OCI-LY7 (cell line): ENCODE measurements at regions not wholly inside any gene's neighbourhood (a gene's known extent, or its start where the extent isn't known, plus 50 kb on each side); places are given as distances from the start of the nearest gene placed in this dataset.

ENCODE experiments used
- BruUV-seq: library from RNA; stranded (reverse); fragments of 400-500 nt; replicated peaks from 2 replicates; lab custom pipeline; 2021; lab: Mats Ljungman, UMichigan
- CTCF ChIA-PET: fragments of 300-600 bp; sonication (Branson Sonifier 250); formaldehyde crosslinking; loops from one replicate; lab custom pipeline; 2022; ENCODE audit warnings: antibody characterized with exemption; ENCODE audit not compliant: unreplicated experiment; lab: Charles Lee
- POLR2A ChIA-PET: fragments of 300-600 bp; sonication (Branson Sonifier 250); formaldehyde crosslinking; loops from one replicate; lab custom pipeline; 2022; ENCODE audit warnings: antibody characterized with exemption; lab: Charles Lee
- DNase-seq: peaks from one replicate; pipeline ENCODE4 v3.0.0-alpha.2; 2015; ENCODE audit warnings: low spot score
- H2AFZ ChIP-seq: fragments of 200-600 bp; sonication (generic), shearing (Covaris generic); 2 replicates; pipeline ENCODE4 v1.6.1; 2014; ENCODE audit warnings: mild to moderate bottlenecking, antibody characterized with exemption, low read length, moderate library complexity
- H3K27ac ChIP-seq: fragments of 200-600 bp; sonication (generic); 2 replicates; pipeline ENCODE4 v1.5.1; 2014; ENCODE audit warnings: mixed run types, low read depth, mild to moderate bottlenecking, moderate library complexity, low read length, inconsistent platforms; ENCODE audit not compliant: poor library complexity, severe bottlenecking
- H3K36me3 ChIP-seq: fragments of 200-600 bp; sonication (generic); 2 replicates; pipeline ENCODE4 v1.6.1; 2014; ENCODE audit warnings: mild to moderate bottlenecking, antibody characterized with exemption, low read length, moderate library complexity, mixed read lengths; ENCODE audit not compliant: insufficient read depth
- H3K4me1 ChIP-seq: fragments of 200-600 bp; sonication (generic); 2 replicates; pipeline ENCODE4 v1.5.1; 2014; ENCODE audit warnings: mild to moderate bottlenecking, low read length; ENCODE audit not compliant: insufficient read depth, poor library complexity, severe bottlenecking
- H3K4me2 ChIP-seq: fragments of 200-600 bp; sonication (generic); 2 replicates; pipeline ENCODE4 v1.6.1; 2014; ENCODE audit warnings: mild to moderate bottlenecking, low read length
- H3K4me3 ChIP-seq: fragments of 200-600 bp; sonication (generic); 2 replicates; pipeline ENCODE4 v1.5.1; 2014; ENCODE audit warnings: mild to moderate bottlenecking, low read depth, low read length; ENCODE audit not compliant: poor library complexity, severe bottlenecking
- H3K79me2 ChIP-seq: fragments of 200-600 bp; sonication (generic); 2 replicates; pipeline ENCODE4 v1.6.1; 2016; ENCODE audit warnings: low read depth, mild to moderate bottlenecking, low read length, moderate library complexity, mixed read lengths; ENCODE audit not compliant: insufficient read depth
- H3K9me2 ChIP-seq: fragments of 200-600 bp; sonication (generic); 2 replicates; pipeline ENCODE4 v1.6.1; 2016; ENCODE audit warnings: mild to moderate bottlenecking, low read length, mixed read lengths; ENCODE audit not compliant: insufficient read depth
- H3K9me3 ChIP-seq: fragments of 200-600 bp; sonication (generic); 2 replicates; pipeline ENCODE4 v1.6.1; 2014; ENCODE audit warnings: mild to moderate bottlenecking, mixed run types, low read length, mixed read lengths
- H4K20me1 ChIP-seq: fragments of 200-600 bp; sonication (generic); 2 replicates; pipeline ENCODE4 v1.6.1; 2014; ENCODE audit warnings: mild to moderate bottlenecking, antibody characterized with exemption, low read length, moderate library complexity, mixed read lengths; ENCODE audit not compliant: insufficient read depth
- CTCF ChIP-seq: fragments of 200-600 bp; sonication (generic); conservative IDR thresholded peaks from 2 replicates; pipeline ENCODE4 v1.5.1; 2014; ENCODE audit warnings: mild to moderate bottlenecking, antibody characterized with exemption, low read length, moderate library complexity, mixed read lengths
- EZH2phosphoT487 ChIP-seq: fragments of 200-600 bp; sonication (generic); IDR thresholded peaks from 2 replicates; pipeline ENCODE4 v1.6.1; 2018; ENCODE audit warnings: low read depth, borderline replicate concordance, mild to moderate bottlenecking, mixed run types, antibody characterized with exemption, low read length, moderate library complexity, mixed read lengths
- intact Hi-C: fragments of 100-400 bp; cut with micrococcal nuclease; formaldehyde crosslinking; loops from one replicate; pipeline ENCODE4 v1.10.0; 2022; ENCODE audit not compliant: unreplicated experiment

GRCh38 chr13:67966065-67966464 is 735.9 kb upstream of the PCDH9 start:
- Histone ChIP-seq H2AFZ (no peak overlapping the region), H3K4me1 (no peaks in the 10 kb centered on the region), H3K36me3 (no peaks in the 10 kb centered on the region), H3K9me3 (no peaks in the 10 kb centered on the region), H3K79me2 (no peaks in the 10 kb centered on the region), H3K27ac (no peak overlapping the region), H3K4me2 (no peak overlapping the region), H3K4me3 (no peak overlapping the region), H4K20me1 (no peaks in the 10 kb centered on the region), H3K9me2 (no peaks in the 10 kb centered on the region)
- ChIA-PET POLR2A (interaction anchor here (0.7 kb wide), 1 partner anchor 1205 kb away, joined by 4 read pairs; no protein-coding TSS in a partner anchor), CTCF (no interaction called here)
- intact Hi-C loops = no loop called here
- DNase-seq = no peak
- no TSS peak for BruUV-seq
- no peak for TF ChIP-seq EZH2phosphoT487
- no peak for TF ChIP-seq CTCF

GRCh38 chr13:67964986-67965385 is 734.9 kb upstream of the PCDH9 start:
- CTCF ChIA-PET = no interaction called here

More at GRCh38 chr13:67964986-67965385, 734.9 kb upstream of the PCDH9 start:
- no peak overlapping the region for H3K4me2 ChIP-seq
- H3K27ac ChIP-seq = no peak overlapping the region
- H2AFZ ChIP-seq = no peak overlapping the region
- POLR2A ChIA-PET = interaction anchor here (0.7 kb wide), 1 partner anchor 14 kb away, joined by 4 read pairs; no protein-coding TSS in a partner anchor
- no peak overlapping the region for H3K4me3 ChIP-seq
- no peaks in the 10 kb centered on the region for H3K9me2 ChIP-seq
- no peaks in the 10 kb centered on the region for H3K36me3 ChIP-seq
- no peak for TF ChIP-seq EZH2phosphoT487
- no peak for TF ChIP-seq CTCF
- H3K4me1 ChIP-seq = no peaks in the 10 kb centered on the region
- H3K9me3 ChIP-seq = no peaks in the 10 kb centered on the region
- no peaks in the 10 kb centered on the region for H4K20me1 ChIP-seq
- intact Hi-C loops = no loop called here
- DNase-seq = no peak
- no TSS peak for BruUV-seq
- H3K79me2 ChIP-seq = no peaks in the 10 kb centered on the region
